ENCODE measurements at regions not wholly inside any gene's neighbourhood (a gene's known extent, or its start where the extent isn't known, plus 50 kb on each side); places are given as distances from the start of the nearest gene placed in this dataset.

- no peak for ATAC-seq
- intact Hi-C loops (cut with DNase I): no loop called here
- 81% methylated on average over 3 of the region's 4 CpGs for WGBS (ENCODE audit: insufficient coverage, low coverage, low lambda C conversion rate, missing lambda C conversion rate)
Observed at GRCh38 chr1:55575571-55576279, 360.6 kb upstream of the USP24 start.

DNA sequence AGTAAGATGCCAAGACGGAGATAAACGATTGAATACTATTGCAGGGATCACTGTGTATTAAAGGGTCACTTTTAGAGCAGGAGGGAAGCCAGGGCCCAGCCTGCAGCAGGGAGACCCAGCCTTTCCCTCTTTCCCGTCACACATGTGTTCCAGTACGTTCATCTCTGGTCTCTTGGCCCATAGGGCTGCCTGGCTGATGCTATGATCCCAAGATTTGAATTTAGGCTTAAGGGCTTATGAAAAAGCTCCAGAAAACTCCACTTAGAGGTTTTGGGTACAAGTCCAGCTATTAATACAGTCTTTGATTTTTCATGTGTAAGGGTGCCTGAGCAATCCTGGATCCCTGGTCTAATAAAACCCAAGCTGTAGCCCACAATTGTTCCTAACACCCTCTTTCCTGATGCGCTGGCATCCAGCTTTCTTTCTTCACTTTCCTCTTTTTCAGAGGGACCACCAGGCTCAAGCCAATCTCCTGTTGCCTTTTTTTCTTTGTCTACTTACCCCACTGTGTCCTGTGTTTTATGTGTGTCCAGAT lies 359.6 kb upstream of the USP24 start:
- H3K4me1 ChIP-seq: no peaks in the 10 kb centered on the region
- intact Hi-C loops (cut with DNase I): no loop called here
- H3K27ac ChIP-seq: no peak overlapping the region
- H3K4me3 ChIP-seq: no peak overlapping the region
- no peaks in the 10 kb centered on the region for H3K9me3 ChIP-seq
- DNase-seq (no peak), ATAC-seq (no peak)
- TF ChIP-seq POLR2A (IDR thresholded peaks at IDR 0.05) (no peak), CTCF (IDR thresholded peaks at IDR 0.05) (no peak)
- WGBS (ENCODE audit: insufficient coverage, low coverage, low lambda C conversion rate, missing lambda C conversion rate): 63% methylated on average over 4 of the region's 5 CpGs
- H3K36me3 ChIP-seq: no peaks in the 10 kb centered on the region
- no peaks in the 10 kb centered on the region for H3K27me3 ChIP-seq

More at GRCh38 chr1:55575571-55576279, 360.6 kb upstream of the USP24 start:
- no peak for DNase-seq
- H3K4me1 ChIP-seq: no peaks in the 10 kb centered on the region
- no peaks in the 10 kb centered on the region for H3K9me3 ChIP-seq
- H3K27ac ChIP-seq: no peak overlapping the region
- no peak overlapping the region for H3K4me3 ChIP-seq
- no peaks in the 10 kb centered on the region for H3K36me3 ChIP-seq
- no peaks in the 10 kb centered on the region for H3K27me3 ChIP-seq
- no peak for TF ChIP-seq POLR2A (IDR thresholded peaks at IDR 0.05)
- TF ChIP-seq CTCF (IDR thresholded peaks at IDR 0.05): no peak

DNA sequence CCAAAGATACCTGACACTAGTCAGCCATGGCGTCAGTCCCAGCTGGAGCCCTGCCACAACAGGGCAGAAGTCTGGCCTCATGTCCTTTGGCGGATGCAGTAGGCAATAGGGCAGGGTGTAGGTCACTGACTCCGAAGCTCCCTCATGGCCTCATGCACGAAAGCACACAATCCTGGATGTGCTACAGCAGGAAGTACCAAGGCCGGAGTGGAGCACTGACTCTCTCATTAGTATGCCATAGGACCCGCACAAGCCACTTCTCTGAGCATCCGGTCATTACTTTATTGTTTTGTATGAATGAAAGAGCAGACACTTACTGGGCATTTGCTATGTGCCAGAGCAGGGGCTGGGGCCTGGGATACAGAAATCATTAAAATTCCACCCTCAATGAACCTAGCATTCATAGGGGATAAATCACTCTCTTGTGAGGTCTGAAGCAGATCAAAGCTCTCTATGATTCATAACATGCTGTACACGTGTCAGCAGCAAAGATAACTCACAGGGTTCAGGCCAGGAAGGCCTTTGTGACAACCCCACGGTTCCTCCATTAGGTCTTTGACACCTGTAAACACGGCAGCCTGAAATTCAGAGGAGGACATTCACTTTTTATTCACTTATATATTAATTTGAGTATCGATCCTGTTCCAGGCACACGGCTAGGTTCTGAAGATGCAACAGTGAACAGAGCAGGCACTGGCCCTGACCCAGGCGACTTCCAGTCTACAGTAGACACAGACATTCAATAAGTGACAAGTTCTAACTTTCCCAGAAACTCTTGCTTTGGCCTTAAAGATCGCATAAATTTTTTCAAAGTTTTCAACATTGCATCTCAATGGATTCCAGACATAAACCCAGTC lies 357.9 kb upstream of the USP24 start:
- H3K4me3 ChIP-seq: no peak overlapping the region
- no peaks in the 10 kb centered on the region for H3K4me1 ChIP-seq
- H3K9me3 ChIP-seq: no peaks in the 10 kb centered on the region
- TF ChIP-seq POLR2A (IDR thresholded peaks at IDR 0.05) (no peak), CTCF (IDR thresholded peaks at IDR 0.05) (no peak)
- intact Hi-C loops (cut with DNase I): no loop called here
- DNase-seq (peak in 1 of 3 donors; percentile 60), ATAC-seq (peak in 2 of 4 donors; percentile 36 to 65)
- no peak overlapping the region for H3K27ac ChIP-seq
- 65% methylated on average over 9 of the region's 14 CpGs for WGBS (ENCODE audit: insufficient coverage, low coverage, low lambda C conversion rate, missing lambda C conversion rate)
- no peaks in the 10 kb centered on the region for H3K36me3 ChIP-seq
- no peaks in the 10 kb centered on the region for H3K27me3 ChIP-seq

DNA sequence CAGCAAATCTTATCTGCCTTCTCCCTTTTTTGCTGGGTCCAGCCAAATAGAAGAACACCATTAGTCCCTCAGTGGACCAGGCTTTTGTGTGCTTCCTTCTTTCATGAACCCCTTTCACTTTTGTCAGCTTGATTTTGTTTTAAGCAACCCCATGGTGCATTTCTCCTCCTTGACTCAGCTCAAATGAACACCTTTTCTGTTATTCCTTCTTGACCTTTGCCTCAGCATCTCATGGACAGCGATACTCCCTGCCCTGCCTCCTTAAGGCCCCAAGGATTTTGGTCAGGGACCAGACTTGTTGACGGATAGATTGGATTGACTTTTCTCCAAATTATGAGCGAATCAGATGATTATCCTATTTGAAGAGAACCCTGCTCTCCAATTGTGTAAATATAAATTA lies 356.6 kb upstream of the USP24 start:
- TF ChIP-seq POLR2A (IDR thresholded peaks at IDR 0.05) (no peak), CTCF (IDR thresholded peaks at IDR 0.05) (no peak)
- H3K27ac ChIP-seq: no peak overlapping the region
- no peaks in the 10 kb centered on the region for H3K4me1 ChIP-seq
- H3K27me3 ChIP-seq: no peaks in the 10 kb centered on the region
- intact Hi-C loops (cut with DNase I): no loop called here
- H3K9me3 ChIP-seq: no peaks in the 10 kb centered on the region
- no peak overlapping the region for H3K4me3 ChIP-seq
- ATAC-seq: no peak
- 78% methylated on average over 3 of the region's 3 CpGs for WGBS (ENCODE audit: insufficient coverage, low coverage, low lambda C conversion rate, missing lambda C conversion rate)
- no peaks in the 10 kb centered on the region for H3K36me3 ChIP-seq
- no peak for DNase-seq
